Inflammatory macrophage treated with lipopolysaccharide for 4 hours (primary cell): ENCODE measurements at regions not wholly inside any gene's neighbourhood (a gene's known extent, or its start where the extent isn't known, plus 50 kb on each side); places are given as distances from the start of the nearest gene placed in this dataset.

ENCODE experiments used
- DNase-seq: peaks from one replicate; pipeline ENCODE4 v3.0.0-alpha.2; 2020

DNA sequence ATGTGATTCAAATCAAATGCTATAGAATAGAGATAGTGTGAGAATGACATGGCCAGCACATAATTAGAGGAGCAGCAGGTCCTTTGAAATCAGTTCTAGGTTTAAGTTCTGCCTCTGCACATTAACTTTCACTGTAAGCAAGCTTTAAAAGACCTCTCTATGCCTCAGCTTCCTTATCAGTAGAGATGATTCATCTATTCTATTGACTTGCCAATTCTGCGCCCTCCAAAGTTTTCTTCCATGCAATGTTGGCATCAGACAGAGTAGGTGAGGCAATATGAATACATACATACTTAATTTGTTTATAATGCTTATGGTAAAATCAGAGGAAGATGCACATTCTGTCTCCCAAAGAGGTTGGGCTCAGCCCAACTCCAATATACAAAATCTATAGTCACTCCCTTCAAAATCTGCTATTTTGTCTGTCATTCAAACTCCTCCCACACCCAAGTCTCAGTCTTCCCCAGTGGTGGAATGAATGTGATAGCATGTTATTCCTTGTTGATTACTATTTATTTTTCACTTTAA is 525.5 kb downstream of the RFC3 start:
- DNase-seq: no peak

DNA sequence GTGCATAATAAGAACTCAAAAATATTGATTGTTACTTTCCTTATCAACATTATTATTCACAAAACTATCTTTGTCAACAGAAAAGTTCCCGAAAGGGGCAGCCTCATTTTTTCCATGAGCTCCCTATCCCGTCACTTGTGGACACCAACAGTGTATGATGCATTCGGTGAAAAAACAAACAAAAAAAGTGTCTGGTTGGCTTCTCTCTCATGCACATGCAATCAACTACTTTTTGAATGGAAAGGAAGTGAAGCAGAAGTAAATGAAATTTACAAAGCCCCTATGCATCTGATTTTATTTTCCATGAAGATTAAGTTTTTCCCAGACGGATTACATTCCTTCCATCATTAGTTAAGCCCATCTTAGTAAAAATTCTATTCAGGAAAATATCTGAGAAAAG is 526.9 kb downstream of the RFC3 start:
- no peak for DNase-seq

DNA sequence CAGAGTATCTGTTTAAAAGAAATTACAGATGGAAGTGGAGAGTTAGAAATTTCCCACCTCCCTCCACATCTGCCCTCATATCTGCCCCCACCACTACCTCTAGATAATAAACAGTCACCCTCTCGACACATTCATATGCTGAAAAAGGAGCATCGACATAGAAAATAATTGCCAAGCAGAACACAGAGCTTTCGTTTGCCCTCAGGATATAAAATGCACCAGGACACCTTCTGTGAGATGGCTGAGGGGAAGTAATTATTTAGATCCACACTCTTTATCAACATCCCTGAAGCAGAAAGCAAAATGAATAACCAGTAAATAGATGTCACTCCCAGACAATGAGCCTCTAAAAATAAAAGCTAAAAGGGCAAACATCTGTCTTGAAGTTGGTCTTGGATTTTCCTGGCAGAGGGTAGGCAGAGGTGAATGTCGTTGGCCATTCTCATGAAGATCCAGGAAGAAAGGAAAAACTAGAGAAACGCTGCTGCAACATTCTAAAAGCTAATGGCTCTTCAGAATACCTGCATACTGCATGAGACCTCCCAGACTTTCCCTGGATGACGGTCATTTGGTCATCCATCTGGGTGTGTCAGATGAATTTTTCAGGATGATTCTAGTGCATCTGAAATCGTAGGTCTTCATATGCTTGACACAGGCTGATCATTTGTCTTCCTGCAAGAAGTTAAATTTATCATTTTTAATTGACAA is 527.5 kb downstream of the RFC3 start:
- no peak for DNase-seq

DNA sequence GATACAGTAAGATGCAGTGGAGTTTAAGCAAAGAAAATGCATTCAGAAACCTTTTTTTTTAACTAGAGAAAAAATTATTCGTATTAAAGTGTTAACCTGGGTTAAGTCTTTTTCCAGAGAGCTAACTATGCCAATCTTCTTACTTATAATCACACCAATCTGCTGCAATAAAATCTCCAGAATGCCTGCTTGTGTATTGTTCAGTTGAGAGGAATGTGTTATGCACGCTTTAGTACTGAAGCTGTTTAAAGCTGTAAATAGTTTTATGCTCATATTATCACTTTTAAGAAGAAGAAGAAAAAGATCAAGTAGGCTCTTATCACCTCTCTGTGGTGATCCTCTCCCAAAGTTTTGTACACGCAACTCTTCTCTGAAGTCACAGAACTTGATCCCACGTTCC is 528.7 kb downstream of the RFC3 start:
- no peak for DNase-seq

DNA sequence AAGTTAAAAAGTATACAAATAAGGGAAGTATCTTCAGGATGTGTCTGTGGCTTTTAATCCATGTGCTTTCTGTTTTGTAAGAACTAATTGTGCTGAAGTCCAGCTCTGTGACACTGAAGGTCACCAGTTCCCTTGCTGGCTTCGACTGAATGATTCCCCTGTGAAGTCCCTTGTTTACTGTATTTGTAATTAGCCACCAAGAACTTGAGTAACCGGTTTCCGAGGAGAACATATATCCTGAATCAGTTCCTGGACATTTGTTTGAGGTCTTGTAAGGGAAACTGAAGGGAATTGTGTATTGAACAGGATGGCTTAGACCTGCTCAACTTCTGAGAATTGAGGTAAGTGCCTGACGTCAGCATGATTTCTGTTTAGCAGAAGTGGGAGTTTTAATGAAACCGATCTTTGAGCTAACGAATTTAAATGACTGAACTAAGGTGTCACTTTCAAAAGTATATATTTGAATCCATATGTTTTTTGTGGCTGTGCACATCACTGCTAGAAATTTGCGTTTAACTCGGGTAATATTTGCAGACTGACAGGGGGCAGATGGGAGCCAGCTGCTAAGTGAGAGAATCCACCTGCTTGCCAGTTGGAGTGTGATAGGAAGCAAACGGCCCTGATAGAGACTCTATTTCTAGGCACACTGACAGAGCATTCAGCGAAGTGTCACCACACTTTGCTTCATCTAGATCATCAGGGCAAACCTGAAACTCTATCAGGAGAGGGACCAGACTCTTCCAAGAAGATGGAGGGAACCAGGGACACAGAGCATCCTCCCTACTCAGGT is 530.0 kb downstream of the RFC3 start:
- no peak for DNase-seq

DNA sequence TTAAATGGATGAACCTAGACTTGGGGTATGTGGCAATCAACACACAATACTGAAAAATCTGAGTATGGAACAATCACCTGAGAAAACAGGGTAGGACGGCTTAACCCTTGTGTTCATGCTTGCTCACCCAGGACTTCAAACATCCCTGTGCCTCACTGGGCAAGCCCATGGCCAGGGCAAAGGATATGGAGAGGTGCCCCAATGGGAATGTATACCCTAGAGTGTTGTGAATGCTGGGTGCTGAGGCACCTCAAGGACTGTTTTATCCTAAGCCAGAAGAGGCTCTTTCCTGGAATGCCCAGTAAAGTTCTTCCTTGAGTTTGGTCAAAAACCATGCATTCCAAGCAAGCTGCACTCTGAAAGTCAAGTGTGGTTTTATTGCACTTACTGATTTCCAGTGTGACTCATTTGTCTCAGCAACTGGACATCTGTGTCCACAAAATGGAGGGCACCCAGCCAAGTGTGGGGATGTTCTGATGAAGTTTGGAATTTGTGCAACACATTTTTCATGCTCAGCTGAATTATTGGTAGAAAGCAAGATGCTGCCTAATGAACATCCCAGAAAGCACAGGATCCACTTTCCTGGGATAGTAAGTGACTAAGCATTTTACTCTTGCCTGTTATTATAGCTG is 531.3 kb downstream of the RFC3 start:
- DNase-seq: no peak

DNA sequence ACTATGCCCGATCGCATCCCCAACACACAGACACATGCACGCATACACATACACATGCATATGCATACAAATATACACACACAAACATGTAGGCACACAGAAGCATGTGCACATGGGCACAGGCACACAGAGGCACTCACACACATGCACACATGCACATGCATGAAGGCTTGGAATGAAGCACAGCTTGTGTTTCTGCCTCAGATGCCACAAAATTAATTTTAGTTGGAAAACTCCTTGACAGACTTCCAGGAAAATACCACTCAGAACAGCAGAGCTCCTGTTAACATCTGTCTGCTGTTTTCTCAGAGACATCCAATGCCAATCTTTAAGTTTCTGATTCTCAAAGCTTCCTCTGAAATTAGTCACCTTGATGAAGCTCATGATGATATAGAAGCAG is 532.7 kb downstream of the RFC3 start:
- DNase-seq: no peak

DNA sequence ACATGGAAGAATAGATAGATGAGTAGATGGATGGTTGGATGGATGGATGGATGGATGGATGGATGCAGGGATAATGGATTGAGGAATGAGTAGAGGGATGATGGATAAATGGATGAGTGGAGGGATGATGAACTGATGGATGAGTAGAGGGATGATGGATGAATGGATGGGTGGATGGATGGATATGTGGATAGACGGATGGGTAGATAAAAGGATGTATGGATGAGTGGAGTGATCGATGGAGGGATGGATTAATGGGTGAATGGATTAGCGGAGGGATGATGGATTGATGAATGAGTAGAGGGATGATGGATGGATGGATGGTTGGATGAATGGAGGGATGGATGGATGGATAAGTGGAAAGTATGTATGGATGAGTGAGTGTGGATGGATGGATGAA is 533.2 kb downstream of the RFC3 start:
- DNase-seq: no peak

DNA sequence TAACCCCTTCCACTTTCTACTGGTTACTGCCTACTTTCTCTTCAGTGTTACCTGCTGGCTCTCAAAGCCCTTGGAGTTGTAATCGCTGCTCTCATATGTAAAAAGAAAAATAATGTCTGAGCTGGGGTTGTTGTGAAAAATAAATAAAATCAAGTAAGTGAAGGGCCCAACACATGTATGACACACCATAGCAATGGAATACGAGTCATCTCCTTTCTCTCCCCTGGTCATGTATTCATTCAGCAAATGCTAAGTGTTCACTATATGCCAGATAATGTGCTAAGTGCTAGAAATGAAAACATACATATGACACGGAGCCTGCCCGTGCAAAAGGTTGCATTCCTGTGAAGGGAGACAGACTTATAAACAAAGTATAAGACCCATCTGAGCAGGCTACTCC is 535.0 kb downstream of the RFC3 start:
- no peak for DNase-seq

DNA sequence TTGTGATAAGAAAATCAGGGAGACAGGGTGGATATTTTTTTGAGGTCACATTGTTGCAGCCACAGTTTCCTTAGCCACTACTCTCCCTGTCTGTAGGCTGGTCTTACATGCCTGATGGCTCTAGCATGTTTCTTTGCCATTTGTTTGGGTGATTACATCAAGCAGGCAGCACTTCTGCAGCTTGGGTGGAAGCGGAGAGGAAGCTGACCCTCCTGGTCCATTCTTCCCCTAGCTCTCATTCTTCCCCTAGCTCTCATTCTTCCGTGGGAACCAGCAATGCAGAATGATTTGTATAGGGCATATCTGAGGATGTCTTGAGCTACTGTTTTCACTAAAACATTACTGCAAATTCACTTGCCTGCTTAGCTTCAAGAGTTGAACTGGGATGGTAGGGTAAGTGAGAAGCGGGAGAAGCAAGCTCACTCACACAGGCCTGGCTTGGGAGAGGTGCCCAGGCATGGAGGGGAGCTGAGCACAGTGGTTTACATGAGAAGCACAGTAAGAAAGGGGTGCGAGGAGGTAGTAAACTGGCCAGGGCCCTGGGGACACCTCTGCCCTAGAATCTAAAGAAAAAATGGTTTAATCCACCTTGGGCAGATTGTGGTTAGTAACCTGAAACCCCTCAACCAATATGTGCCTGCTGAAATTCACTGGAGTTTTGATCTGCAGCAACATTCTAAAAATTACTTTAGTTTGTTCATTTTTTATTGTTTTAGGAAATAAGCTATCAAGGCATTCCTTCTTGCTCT is 538.9 kb downstream of the RFC3 start:
- no peak for DNase-seq

DNA sequence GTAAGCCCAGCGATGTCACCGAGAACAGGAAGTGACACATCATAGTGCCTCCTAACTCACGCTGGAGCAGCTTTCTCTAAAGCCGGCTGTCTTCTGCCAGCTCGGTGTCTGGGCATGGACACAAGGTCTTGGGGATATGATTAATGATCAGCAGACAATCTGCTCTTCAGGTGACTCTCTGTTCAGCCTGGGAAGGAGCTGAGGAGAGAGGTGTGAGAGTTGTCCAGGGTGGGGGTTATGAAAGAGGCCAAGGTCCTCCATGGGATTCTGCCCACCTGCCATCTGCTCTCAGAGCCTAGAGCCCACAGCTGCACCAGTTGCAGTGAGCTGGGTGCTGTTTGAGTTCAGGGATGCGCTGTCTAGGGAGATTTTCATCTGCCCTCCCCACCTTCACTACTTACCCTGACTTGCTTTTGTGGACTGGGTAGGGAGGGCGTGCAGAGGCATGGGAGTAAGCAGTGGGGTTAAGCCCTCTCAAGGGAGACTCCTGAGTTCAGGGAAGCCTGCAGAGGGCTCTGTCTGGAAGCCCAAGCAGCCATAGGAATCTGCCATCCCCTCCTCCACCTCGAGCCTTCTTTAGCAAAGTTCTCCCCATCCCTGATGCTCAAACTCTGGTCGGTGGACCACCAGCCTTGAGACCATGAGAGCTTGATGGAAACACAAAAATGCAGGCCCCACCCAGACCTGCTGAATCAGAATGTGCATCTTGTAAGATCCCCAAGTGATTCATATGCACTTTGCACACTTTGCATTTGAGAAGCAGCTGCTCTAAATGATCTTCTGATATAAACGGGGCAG is 539.7 kb downstream of the RFC3 start:
- DNase-seq: no peak

DNA sequence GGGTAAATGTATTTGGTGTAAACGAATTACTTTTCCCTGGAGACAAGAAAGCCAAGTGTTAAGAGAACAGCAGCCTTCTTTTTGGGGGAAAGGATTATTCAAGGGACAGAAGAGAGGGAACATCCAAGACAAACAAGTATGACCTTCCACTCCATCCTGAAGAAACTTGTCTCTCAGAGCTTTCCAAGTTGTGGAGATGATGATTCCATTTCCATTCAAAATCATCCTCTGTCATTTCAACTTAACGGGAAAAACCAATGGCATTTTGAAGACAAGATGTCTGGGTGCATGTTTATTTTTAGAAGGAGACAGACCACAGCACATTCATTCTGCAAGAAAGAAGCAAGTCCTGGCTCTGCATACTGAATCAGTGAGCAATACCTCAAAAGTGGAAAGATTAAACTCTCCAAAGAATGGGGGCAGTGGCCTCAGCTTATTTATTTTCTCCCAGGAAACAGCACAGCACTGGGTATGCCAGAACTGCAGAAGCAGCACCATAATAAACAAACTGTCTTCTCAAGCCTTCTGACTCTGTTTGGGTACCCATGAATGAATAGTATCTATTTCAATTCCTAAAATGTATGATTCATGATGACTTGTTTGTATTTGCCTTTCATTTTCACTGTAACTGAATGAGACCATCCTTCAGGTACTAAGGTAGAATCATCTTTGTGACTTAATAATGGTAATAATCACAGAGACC is 541.0 kb downstream of the RFC3 start:
- no peak for DNase-seq

DNA sequence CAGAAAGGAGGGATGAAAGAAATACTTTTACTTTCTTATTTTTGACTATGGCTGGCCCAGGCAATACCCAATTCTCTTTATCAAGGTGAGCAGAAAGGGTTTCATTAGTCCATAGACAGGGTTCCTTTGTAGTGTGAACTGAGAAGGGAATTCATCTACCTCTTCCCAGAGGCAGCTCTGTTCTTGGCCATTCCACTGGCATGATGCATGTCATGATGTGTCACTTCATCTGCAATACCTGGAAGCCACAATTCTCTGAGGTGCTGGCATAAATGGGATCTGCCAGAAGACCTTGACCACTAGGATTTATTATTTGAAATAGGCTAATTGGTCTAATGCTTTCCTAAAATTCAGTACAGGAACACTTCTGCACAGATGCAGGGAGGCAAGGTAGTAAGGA is 542.8 kb downstream of the RFC3 start:
- DNase-seq: no peak

DNA sequence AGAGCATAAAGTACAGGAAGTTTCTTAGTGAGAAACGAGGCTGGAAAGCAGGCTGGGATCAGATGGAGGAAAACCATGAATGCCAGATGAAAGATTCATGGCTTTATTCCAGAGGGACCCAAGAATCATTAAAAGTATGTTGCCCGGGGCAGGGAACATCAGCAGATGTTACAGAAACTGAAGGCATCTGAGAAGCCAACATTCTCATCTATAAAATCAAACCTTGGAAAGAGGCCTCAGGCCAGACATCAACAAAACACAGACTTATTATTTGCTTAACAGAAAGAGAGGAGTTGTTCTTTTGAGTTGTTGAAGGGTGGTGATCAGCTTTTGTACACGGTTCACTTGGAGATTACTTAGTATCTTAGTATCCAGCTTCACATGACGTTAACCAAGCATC is 543.6 kb downstream of the RFC3 start:
- no peak for DNase-seq

DNA sequence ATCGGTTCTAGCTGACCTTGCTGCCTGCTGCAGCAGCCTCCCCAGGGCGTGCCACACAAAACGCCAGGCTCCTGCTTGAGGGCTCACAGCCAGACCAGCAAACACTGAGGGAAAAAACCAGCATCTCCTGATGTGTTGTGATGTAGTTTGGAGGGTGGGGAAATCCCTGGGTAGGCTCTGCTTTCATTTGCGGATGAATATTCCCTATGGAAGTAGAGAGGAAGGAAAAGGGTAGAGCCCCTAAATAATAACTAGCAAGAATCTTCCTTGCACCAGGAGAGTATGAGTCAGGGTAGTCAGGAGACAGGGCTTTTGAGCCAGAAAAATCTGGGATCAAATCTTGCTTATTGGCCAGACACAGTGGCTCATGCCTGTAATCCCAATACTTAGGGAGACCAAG is 545.3 kb downstream of the RFC3 start:
- no peak for DNase-seq

DNA sequence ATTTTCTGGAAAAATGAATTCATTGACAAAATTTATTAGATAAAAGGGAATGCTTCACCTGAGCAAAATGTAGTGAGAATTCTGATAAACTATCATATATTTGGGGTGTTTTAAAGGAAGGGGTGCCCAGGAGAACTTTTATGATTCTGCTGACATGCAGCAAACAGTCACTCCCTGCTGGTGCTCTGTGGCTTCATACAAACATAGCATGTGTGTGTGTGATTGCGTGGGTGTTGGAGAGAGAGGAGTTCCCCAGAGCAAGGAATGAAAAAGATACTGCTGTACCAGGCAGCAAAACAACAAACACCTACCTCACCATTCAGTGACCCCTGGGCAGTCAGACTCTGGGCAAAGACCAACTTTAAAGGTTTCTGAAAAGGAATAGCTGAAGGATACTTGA is 546.7 kb downstream of the RFC3 start:
- no peak for DNase-seq

DNA sequence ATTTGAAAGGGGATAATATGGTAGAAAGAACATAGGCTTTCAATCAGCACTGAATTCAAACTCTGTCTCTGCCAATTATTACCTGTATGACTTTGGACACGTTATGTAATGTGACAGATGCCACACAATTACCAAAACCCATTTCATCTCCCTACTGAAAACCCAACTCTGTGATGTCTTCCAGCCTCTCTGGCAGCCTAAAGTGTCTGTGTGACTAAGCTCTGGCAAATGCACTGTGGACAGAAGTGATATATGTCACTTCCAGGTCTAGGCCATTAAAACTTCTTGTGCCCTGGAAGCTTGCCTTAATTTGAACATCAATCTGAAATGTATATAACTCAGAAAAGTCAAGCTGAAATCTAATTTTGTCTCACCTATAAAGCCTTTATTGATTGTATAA is 552.0 kb downstream of the RFC3 start:
- no peak for DNase-seq

DNA sequence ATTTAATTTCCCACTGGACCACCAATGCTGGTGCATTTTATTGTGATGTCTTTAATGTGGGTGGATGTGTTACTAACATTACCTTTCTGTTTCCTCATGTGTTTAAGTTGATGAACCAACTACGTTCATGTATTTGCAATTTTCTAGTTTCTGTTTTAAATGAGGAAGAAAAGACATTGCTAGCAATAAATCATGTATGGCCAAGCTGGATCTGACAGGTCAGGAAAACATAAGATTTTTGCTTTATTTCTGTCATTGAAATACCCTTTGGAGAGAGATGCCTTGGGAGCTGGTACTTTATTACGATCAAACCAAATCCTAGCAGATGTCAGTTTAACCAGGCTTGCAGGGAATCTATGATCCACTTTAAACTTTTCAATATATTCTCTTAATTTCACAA is 553.2 kb downstream of the RFC3 start:
- no peak for DNase-seq

DNA sequence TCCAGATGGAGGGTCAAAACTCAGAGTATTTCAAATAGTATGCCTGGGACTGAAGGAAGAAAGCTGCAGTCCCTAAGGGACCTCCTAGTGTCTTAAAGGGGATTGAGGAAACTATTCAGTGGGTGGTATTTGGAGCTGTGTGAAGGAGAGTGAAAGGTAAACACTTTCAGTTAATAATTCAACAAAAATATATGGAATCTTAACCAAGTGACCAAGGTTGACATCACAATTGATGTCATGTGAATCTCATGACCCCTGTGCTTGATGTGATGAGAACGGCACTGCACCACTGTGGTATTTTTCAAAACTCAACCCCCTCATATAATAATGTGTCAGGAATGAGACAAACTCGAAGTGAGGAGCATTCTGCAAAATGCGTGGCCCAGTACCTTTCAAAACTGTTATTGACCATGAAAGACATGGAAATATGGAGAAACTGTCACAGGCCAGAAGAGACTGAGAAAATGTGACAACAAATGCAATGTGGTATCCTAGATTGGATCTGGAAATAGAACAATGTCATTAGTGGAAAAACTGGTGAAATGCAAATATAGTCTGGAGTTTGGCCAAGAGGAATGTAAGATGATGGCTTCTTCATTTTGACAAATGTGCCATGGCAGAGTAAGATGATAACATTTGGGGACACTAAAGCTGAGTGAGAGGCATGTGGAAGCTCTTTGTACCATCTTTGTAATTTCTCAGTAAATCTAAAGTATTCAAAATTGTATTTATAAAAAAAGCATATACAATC is 553.9 kb downstream of the RFC3 start:
- no peak for DNase-seq

DNA sequence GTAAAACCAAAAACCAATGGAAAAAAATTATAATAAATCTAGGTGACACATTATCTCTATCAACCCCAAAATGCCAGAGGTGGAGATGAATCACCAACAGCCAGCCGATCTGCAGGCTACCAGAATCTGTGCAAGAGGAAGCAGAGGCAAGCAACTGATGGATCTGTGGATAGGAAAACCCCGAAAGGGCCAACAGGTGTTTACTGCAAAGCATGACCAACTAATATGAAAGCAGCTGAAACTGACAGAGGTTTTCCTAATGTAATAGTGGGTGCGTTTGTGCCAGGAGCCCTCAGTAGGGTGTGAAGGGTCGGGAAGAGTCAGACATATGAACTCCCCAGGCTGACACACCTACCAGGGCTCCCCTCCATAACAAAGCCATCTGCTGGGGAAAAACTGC is 554.6 kb downstream of the RFC3 start:
- DNase-seq: no peak

DNA sequence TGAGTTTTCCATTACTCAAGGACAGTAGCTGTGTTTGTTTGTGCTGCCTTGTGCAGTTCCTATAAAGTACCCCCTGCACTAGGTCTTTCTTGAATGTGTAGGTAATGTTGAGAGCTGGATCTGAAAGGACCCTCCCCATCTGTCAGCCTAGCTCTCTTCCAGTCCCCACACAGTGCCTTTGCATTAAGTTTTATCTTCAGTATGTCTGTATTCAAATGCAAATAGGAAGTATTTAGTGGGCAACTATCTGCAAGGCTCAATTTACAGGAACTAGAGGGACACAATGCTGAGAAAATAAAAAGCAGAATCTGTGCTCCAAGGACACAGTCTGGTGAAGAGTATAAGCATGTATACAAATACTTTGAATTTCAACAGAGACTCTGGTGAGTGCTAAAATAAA is 558.5 kb downstream of the RFC3 start:
- no peak for DNase-seq
